HCT116 (cell line): ENCODE measurements at regions not wholly inside any gene's neighbourhood (a gene's known extent, or its start where the extent isn't known, plus 50 kb on each side); places are given as distances from the start of the nearest gene placed in this dataset.

Experiments
- ATF3 ChIP-seq: IDR thresholded peaks from 2 replicates; pipeline ENCODE4 v1.6.1; 2012
- CTCF ChIP-seq, 3 experiments: fragments of 200-600 bp in 1 of 3; sonication (generic) in 1 of 3; IDR thresholded peaks in 2 of 3; conservative IDR thresholded peaks in 1 of 3; 2 replicates each; pipeline ENCODE4 v1.5.1; 2012 to 2017; ENCODE audit warnings: low read depth in 2 of 3, low read length in 2 of 3, antibody characterized with exemption in 1 of 3, borderline replicate concordance in 1 of 3, control low read depth in 1 of 3, mild to moderate bottlenecking in 1 of 3, mixed read lengths in 1 of 3, mixed run types in 1 of 3, moderate library complexity in 1 of 3; ENCODE audit not compliant: insufficient read depth in 1 of 3
- EZH2 ChIP-seq: fragments of 200-600 bp; sonication (generic); IDR thresholded peaks from 2 replicates; pipeline ENCODE4 v1.6.1; 2017; ENCODE audit warnings: antibody characterized with exemption, mixed run types
- POLR2A ChIP-seq: IDR thresholded peaks from 2 replicates; pipeline ENCODE4 v1.7.0; 2011; ENCODE audit warnings: borderline replicate concordance; ENCODE audit not compliant: insufficient read depth, insufficient read length; ENCODE audit errors: extremely low read depth
- SIN3A ChIP-seq: IDR thresholded peaks from 2 replicates; pipeline ENCODE4 v1.6.1; 2012; ENCODE audit warnings: low read depth
- TCF7L2 ChIP-seq: IDR thresholded peaks from 2 replicates; pipeline ENCODE4 v1.7.0; 2011; ENCODE audit warnings: borderline replicate concordance, inconsistent platforms; ENCODE audit not compliant: insufficient read depth, insufficient read length; ENCODE audit errors: extremely low read depth
- ZBTB33 ChIP-seq: IDR thresholded peaks from 2 replicates; pipeline ENCODE4 v1.6.1; 2011; ENCODE audit warnings: mild to moderate bottlenecking, low read length, moderate library complexity; ENCODE audit not compliant: insufficient replicate concordance; ENCODE audit errors: extremely low read depth

DNA sequence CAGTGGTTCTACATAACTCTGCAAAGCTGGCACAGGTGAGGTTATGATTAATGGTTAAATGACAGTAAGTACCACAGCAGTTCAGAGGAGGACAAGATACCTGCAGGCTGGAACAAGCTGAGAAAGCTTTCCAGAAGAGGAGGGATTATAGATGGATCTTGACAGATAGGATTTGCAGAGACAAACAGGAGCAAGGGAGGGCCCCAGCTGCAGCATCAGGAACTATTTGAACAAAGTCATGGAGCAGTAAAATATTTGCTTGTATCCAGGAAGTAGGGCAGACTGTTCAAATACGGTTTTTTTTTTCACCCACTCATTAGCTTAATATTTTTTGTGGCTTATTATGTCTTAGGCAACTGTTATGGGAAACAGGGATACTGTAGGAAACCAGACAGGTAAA, 144.4 kb upstream of the MAN1A1 start:
- TF ChIP-seq CTCF (IDR thresholded peaks at IDR 0.05 in 2 of 3, conservative IDR thresholded peaks at IDR 0.05 in 1 of 3; ENCODE audit: borderline replicate concordance in 1 of 3, insufficient read depth in 1 of 3, low read depth in 2 of 3, low read length in 2 of 3) = no peak
- no peak for TF ChIP-seq ATF3
- no peak for TF ChIP-seq ZBTB33
- no peak for TF ChIP-seq POLR2A
- TF ChIP-seq EZH2 = no peak
- no peak for TF ChIP-seq TCF7L2
- TF ChIP-seq SIN3A = no peak
